ENCODE measurements at regions not wholly inside any gene's neighbourhood (a gene's known extent, or its start where the extent isn't known, plus 50 kb on each side); places are given as distances from the start of the nearest gene placed in this dataset.

GRCh38 chr7:73963252-73963822 is 64.6 kb upstream of the ELN start:
- H3K4me1 ChIP-seq (replicated peaks in 1 of 2; ENCODE audit: control insufficient read depth in 2 of 2, insufficient read depth in 2 of 2, low read length in 2 of 2): no peaks in the 10 kb centered on the region; a peak in 1 of 5 replicates
- BruUV-seq (replicated peaks): no TSS peak
- H2AFZ ChIP-seq (ENCODE audit: low read depth, low read length): no peak overlapping the region
- FAIRE-seq: peak; percentile 54
- peaks cover 4% of the 10 kb centered on the region; the same call in 1 of the 2 replicates for H3K9me3 ChIP-seq (replicated peaks; ENCODE audit: control insufficient read depth, insufficient read depth, low read depth, low read length)
- POLR2A ChIA-PET: no interaction called here
- in situ Hi-C loops (cut with MboI): no loop called here
- no peaks in the 10 kb centered on the region for H3K79me2 ChIP-seq (ENCODE audit: control insufficient read depth, insufficient read depth, low read length)
- CTCF ChIA-PET (ENCODE audit: low intra/inter-chr PET ratio): no interaction called here
- H3K9me1 ChIP-seq (ENCODE audit: control insufficient read depth, insufficient read depth, low read length): no peaks in the 10 kb centered on the region
- H3K27ac ChIP-seq (ENCODE audit: extremely low read depth, low read depth, low read length): no peak overlapping the region
- H3K36me3 ChIP-seq (ENCODE audit: control insufficient read depth, insufficient read depth, low read length): no peaks in the 10 kb centered on the region
- H3K9ac ChIP-seq (ENCODE audit: insufficient read depth in 1 of 2, low read depth in 2 of 2, low read length in 2 of 2): no peak overlapping the region
- H3K4me3 ChIP-seq: no peak overlapping the region
- H4K20me1 ChIP-seq (replicated peaks; ENCODE audit: control insufficient read depth, insufficient read depth, low read length): no peaks in the 10 kb centered on the region
- no peak overlapping the region for H3K4me2 ChIP-seq (ENCODE audit: insufficient read depth, low read length)
- 0% methylated on average over 2 of the region's 2 CpGs for WGBS (ENCODE audit: insufficient coverage, low coverage, missing lambda C conversion rate)
- DNase-seq (ENCODE audit: extremely low read depth in 1 of 4, low spot score in 3 of 4): peak in 1 of 4 experiments; percentile 24
- intact Hi-C loops (cut with micrococcal nuclease): no loop called here
- ATAC-seq: no peak
- H3K27me3 ChIP-seq (ENCODE audit: control insufficient read depth in 2 of 2, insufficient read depth in 2 of 2, low read length in 2 of 2): peaks cover 0 to 4% of the 10 kb centered on the region in 2 experiments; a peak in 2 of 5 replicates
- peak; percentile 96 for TF ChIP-seq CBX5 (IDR thresholded peaks at IDR 0.05; ENCODE audit: borderline replicate concordance, low read depth)
- TF ChIP-seq TRIM24 (IDR thresholded peaks at IDR 0.05): peak in 1 of 2 experiments; percentile 82; a peak in 2 of 4 replicates
- TF ChIP-seq TRIM28 (IDR thresholded peaks at IDR 0.05): peak; percentile 99
- TF ChIP-seq EP400 (IDR thresholded peaks at IDR 0.05): peak; percentile 30; the same call in 1 of the 2 replicates
- 0 out of 2 replicates have a peak, but pooled peaks have one; percentile 22 for TF ChIP-seq TOE1 (IDR thresholded peaks at IDR 0.05; ENCODE audit: borderline replicate concordance)
- no peak for TF ChIP-seq TOE1 (CRISPR knock-in tag; IDR thresholded peaks at IDR 0.05; ENCODE audit: borderline replicate concordance, low read depth)
- 0 out of 2 replicates have a peak, but pooled peaks have one; percentile 21 for TF ChIP-seq CBX1 (IDR thresholded peaks at IDR 0.05; ENCODE audit: low read depth)
- TF ChIP-seq ATF7 (IDR thresholded peaks at IDR 0.05): 0 out of 2 replicates have a peak, but pooled peaks have one; percentile 41
- peak; percentile 60; the same call in 1 of the 2 replicates for TF ChIP-seq EHMT2 (IDR thresholded peaks at IDR 0.05)
- TF ChIP-seq REST (IDR thresholded peaks at IDR 0.05; ENCODE audit: borderline replicate concordance): peak; percentile 13; the same call in 1 of the 2 replicates
- TF ChIP-seq REST (CRISPR knock-in tag; IDR thresholded peaks at IDR 0.05; ENCODE audit: low read depth): no peak
- peak in 1 of 2 experiments; percentile 98; a peak in 2 of 3 replicates for TF ChIP-seq CBX3 (IDR thresholded peaks at IDR 0.05; ENCODE audit: borderline replicate concordance in 1 of 2, low read length in 2 of 2)
- TF ChIP-seq ZEB2 (IDR thresholded peaks at IDR 0.05): peak; percentile 48; the same call in 1 of the 2 replicates
- TF ChIP-seq MECOM (CRISPR knock-in tag; IDR thresholded peaks at IDR 0.05): no peak
- TF ChIP-seq ZNF212 (CRISPR knock-in tag; IDR thresholded peaks at IDR 0.05): no peak
- TF ChIP-seq ZNF280A (IDR thresholded peaks at IDR 0.05; ENCODE audit: low read depth, partially characterized antibody): peak; percentile 86
